ENCODE measurements at regions not wholly inside any gene's neighbourhood (a gene's known extent, or its start where the extent isn't known, plus 50 kb on each side); places are given as distances from the start of the nearest gene placed in this dataset.
A peak's percentile ranks its signal among the peaks of the same experiment; 100 is the strongest.

DNA sequence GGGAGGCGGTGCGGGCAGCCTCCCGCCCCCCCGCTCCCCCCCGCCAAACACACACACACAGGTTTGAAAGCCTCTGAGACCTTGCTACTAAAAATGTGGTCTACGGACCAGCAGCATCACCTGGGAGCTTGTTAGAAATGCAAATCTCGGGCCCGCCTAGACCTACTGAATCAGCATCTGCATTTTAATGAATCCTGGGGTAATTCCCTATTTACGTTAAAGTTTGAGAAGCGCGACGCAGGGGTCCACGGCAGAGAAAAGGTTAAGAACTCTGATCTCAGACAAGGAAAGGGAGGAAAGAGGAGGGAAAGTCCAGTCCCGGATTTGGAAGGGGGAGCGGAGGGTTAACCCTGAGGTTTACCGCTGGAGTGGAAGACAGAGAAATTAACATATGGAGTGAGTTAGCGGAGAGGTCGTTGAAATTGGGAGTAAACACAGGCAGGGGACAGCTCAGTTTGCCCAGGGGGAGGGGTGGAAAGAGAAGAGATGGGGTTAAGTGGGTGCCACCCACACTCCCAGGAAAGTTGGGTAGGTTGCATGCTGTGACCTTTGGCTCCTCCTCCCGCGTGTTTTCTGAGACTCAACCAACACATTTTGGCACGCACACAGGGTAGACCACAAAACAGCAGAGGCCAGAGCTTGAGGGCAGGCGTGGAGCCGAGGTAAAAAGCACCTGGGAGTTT, 483.6 kb downstream of the BCOR start:
- H3K36me3 ChIP-seq (ENCODE audit: control insufficient read depth, insufficient read depth, low read length): no peaks in the 10 kb centered on the region
- peak overlapping the region; percentile 65 for H3K27ac ChIP-seq (ENCODE audit: low read length)

DNA sequence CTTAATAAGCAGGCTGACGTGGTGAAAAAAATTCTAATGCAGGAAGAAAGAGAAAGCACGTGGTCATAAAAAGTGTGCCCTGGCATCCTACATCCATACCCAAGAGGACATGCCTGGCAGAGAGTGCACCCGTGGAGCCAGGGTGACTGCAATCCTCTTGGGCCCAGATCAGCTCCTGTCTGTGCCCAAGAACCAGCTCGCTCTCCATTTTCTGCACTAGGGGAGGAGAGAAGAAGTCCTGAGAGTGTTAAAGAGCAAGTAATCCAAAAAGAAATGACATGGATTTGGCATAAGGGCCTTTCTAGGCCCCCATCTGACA, 483.1 kb downstream of the BCOR start:
- no peaks in the 10 kb centered on the region for H3K27me3 ChIP-seq (ENCODE audit: control insufficient read depth, insufficient read depth, low read length)
- no CpG with 5 or more reads among the region's 4 CpGs for WGBS (ENCODE audit: insufficient coverage, low lambda C conversion rate)
- H3K9me3 ChIP-seq (ENCODE audit: control insufficient read depth, low read depth, low read length): no peaks in the 10 kb centered on the region
- no peak overlapping the region for H3K27ac ChIP-seq (ENCODE audit: low read length)
- no peak overlapping the region for H3K4me3 ChIP-seq (ENCODE audit: low read length)
- DNase-seq: no peak
- peaks cover 10% of the 10 kb centered on the region for H3K4me1 ChIP-seq (ENCODE audit: control insufficient read depth, insufficient read depth, low read length)
- no peaks in the 10 kb centered on the region for H3K36me3 ChIP-seq (ENCODE audit: control insufficient read depth, insufficient read depth, low read length)

More for the DNA sequence above, 483.6 kb downstream of the BCOR start:
- H3K9me3 ChIP-seq (ENCODE audit: control insufficient read depth, low read depth, low read length): no peaks in the 10 kb centered on the region
- H3K4me1 ChIP-seq (ENCODE audit: control insufficient read depth, insufficient read depth, low read length): peaks cover 10% of the 10 kb centered on the region
- peak in 1 of 2 donors; percentile 22 for DNase-seq
- no peaks in the 10 kb centered on the region for H3K27me3 ChIP-seq (ENCODE audit: control insufficient read depth, insufficient read depth, low read length)
- WGBS (ENCODE audit: insufficient coverage, low lambda C conversion rate): 17% methylated on average over 1 of the region's 23 CpGs
- H3K4me3 ChIP-seq (ENCODE audit: low read length): peak overlapping the region; percentile 35

DNA sequence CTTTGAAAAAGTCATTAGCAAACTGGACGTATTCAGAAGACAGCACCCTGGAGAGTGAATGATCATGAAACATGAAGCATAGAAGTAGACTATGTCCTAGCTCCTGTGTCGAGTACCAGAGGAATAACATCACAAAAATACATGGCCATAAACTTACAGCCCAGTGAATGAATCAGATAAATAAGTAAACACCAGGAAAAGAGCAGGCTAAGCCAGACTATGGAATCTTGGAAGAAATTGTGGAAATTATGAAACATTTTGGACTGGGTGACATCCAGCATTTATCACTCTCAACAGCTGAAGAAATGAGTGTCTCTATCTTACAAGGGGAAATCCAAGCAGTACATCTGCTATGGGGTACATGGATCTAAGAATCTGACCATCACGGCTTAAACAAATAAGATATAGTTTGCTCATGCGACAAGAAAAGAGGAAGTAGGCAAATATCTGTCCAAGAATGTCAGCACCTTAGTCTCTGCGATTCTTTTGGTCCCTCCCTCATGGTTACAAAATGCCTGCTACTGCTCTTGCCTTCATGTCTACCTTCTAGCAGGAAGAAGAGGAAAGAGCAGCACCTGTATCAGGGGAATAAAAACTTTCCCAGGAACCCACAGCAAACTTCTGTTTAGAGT, 481.5 kb downstream of the BCOR start:
- no peaks in the 10 kb centered on the region for H3K9me3 ChIP-seq (ENCODE audit: control insufficient read depth, low read depth, low read length)
- no CpG with 5 or more reads among the region's 5 CpGs for WGBS (ENCODE audit: insufficient coverage, low lambda C conversion rate)
- H3K4me3 ChIP-seq (ENCODE audit: low read length): no peak overlapping the region
- H3K27me3 ChIP-seq (ENCODE audit: control insufficient read depth, insufficient read depth, low read length): no peaks in the 10 kb centered on the region
- no peaks in the 10 kb centered on the region for H3K36me3 ChIP-seq (ENCODE audit: control insufficient read depth, insufficient read depth, low read length)
- DNase-seq: no peak
- H3K27ac ChIP-seq (ENCODE audit: low read length): no peak overlapping the region
- peaks cover 10% of the 10 kb centered on the region for H3K4me1 ChIP-seq (ENCODE audit: control insufficient read depth, insufficient read depth, low read length)

DNA sequence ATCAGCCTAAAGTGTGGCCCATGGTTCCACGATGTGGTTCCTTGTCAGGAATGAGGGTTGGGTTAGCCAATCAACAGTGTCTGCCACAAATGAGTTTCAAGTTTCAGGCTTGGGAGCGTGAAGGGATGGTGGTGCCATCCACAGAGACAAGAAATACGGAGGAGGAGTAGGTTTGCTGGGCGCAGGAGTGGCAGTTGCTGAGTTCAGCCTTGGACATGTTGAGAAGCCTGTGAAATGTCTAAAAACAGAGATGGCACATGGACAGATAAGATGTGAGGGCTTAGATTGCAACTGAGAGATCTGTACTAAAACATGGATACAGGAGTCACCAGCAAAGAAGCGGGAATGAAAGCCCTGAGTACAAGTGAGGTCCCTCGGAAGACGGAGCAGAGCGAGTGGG, 481.0 kb downstream of the BCOR start:
- H3K36me3 ChIP-seq (ENCODE audit: control insufficient read depth, insufficient read depth, low read length): no peaks in the 10 kb centered on the region
- H3K27ac ChIP-seq (ENCODE audit: low read length): no peak overlapping the region
- H3K9me3 ChIP-seq (ENCODE audit: control insufficient read depth, low read depth, low read length): no peaks in the 10 kb centered on the region
- WGBS (ENCODE audit: insufficient coverage, low lambda C conversion rate): no CpG with 5 or more reads among the region's 8 CpGs
- DNase-seq: no peak
- H3K27me3 ChIP-seq (ENCODE audit: control insufficient read depth, insufficient read depth, low read length): no peaks in the 10 kb centered on the region
- H3K4me3 ChIP-seq (ENCODE audit: low read length): no peak overlapping the region
- peaks cover 10% of the 10 kb centered on the region for H3K4me1 ChIP-seq (ENCODE audit: control insufficient read depth, insufficient read depth, low read length)

DNA sequence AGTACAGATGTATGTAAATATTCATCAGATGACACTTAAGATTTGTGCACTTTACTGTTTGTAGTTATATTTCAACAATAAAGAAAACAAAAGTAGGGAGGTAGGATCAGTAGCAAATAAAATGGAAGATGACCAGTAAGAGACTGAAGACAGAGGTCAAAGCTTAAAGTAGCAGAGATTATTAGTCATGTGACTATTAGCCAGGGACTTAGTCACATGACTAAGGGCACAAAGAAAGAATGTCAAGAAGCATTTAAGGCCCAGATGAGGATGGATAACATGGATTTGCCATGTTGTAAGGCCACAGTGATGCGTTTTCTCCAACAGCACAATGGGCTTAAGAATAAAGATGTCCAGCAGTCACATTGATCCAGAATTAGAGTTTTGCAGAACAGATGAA, 479.6 kb downstream of the BCOR start:
- no CpG with 5 or more reads among the region's 1 CpG for WGBS (ENCODE audit: insufficient coverage, low lambda C conversion rate)
- DNase-seq: no peak
- no peak overlapping the region for H3K4me3 ChIP-seq (ENCODE audit: low read length)

DNA sequence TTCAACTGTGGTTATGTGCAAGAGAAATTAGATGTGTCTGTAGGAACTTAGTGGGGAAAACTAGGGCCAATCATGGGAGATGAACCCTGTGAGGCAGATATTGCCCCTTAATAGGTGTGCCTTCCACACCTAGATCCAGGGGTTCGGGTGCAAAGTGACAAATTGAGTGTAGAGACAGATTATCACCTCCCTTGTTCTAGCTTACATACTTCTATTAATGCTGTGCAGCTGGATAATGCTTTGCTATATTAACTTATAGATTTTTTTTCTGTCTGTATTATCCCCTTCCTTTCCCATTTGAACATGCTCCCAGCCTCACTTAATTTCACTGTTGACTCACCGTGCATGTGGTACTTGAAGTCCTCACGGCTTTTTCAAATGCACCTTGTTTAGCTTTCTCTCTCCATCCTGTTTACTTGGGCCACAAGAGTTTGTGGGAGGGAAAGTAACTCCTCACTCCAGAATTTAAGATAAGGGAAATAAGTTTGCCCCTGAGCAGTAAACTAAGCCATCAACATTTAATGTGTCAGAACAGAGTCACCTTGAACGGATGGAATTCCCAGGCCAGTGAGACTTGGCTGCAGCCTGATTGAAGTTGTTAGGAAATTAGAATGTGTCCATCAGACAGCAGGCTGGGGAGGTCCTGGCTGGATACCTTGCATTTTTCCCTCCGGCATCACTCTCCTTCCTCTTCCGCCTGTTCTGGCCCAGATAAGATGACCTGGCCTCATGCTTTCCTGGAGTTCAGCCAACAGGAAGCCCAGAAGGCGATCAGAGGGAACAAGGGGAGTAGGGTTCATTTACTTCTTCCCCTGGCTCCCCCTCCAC, 478.4 kb downstream of the BCOR start:
- no peaks in the 10 kb centered on the region for H3K27me3 ChIP-seq (ENCODE audit: control insufficient read depth, insufficient read depth, low read length)
- WGBS (ENCODE audit: insufficient coverage, low lambda C conversion rate): no CpG with 5 or more reads among the region's 7 CpGs
- no peak overlapping the region for H3K27ac ChIP-seq (ENCODE audit: low read length)
- no peak overlapping the region for H3K4me3 ChIP-seq (ENCODE audit: low read length)
- H3K36me3 ChIP-seq (ENCODE audit: control insufficient read depth, insufficient read depth, low read length): no peaks in the 10 kb centered on the region
- no peaks in the 10 kb centered on the region for H3K9me3 ChIP-seq (ENCODE audit: control insufficient read depth, low read depth, low read length)
- peaks cover 5% of the 10 kb centered on the region for H3K4me1 ChIP-seq (ENCODE audit: control insufficient read depth, insufficient read depth, low read length)
- DNase-seq: peak in 1 of 2 donors; percentile 23

More for the DNA sequence above, 479.6 kb downstream of the BCOR start:
- H3K36me3 ChIP-seq (ENCODE audit: control insufficient read depth, insufficient read depth, low read length): no peaks in the 10 kb centered on the region
- no peak overlapping the region for H3K27ac ChIP-seq (ENCODE audit: low read length)
- no peaks in the 10 kb centered on the region for H3K9me3 ChIP-seq (ENCODE audit: control insufficient read depth, low read depth, low read length)
- H3K27me3 ChIP-seq (ENCODE audit: control insufficient read depth, insufficient read depth, low read length): no peaks in the 10 kb centered on the region
- H3K4me1 ChIP-seq (ENCODE audit: control insufficient read depth, insufficient read depth, low read length): peaks cover 10% of the 10 kb centered on the region

DNA sequence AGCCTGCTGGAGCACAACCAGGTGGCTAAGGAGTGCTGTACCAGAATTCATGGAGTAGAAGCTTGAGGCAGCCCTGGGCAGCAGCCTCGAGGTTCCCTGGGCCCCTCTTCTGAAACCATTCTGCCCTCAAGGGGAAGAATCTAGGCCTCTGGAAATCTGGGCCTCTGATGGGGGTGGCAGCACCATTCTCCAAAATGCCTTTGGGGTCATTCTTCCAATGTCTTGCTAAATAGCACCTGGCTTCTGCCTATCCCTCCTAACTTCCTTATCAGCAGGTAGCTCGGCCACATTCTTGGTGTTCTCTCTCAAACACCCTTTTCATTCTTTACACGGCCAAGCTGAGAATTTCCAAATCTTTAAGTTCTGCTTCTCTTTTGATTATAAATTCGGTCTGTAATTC, 473.6 kb downstream of the BCOR start:
- DNase-seq: no peak
- no CpG with 5 or more reads among the region's 4 CpGs for WGBS (ENCODE audit: insufficient coverage, low lambda C conversion rate)

DNA sequence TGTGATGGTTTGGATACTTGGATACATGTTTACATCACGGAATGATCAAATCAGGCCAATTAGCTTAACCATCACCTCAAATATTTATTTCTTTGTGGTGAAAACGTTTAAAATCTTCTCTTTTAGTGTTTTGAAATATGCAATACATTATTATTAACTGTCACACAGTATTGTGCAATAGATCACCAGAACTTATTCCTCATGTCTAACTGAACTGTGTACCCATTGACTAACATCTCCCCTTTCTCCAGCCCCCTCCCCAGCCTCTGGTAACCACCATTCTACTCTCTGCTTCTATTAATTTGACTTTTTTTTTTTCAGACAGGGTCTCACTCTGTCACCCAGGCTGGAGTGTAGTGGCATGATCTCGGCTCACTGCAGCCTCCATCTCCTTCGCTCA, 471.9 kb downstream of the BCOR start:
- no peak overlapping the region for H3K27ac ChIP-seq (ENCODE audit: low read length)
- WGBS (ENCODE audit: insufficient coverage, low lambda C conversion rate): no CpG with 5 or more reads among the region's 4 CpGs

More for the DNA sequence above, 473.6 kb downstream of the BCOR start:
- no peaks in the 10 kb centered on the region for H3K9me3 ChIP-seq (ENCODE audit: control insufficient read depth, low read depth, low read length)
- no peaks in the 10 kb centered on the region for H3K27me3 ChIP-seq (ENCODE audit: control insufficient read depth, insufficient read depth, low read length)
- H3K27ac ChIP-seq (ENCODE audit: low read length): no peak overlapping the region
- no peaks in the 10 kb centered on the region for H3K36me3 ChIP-seq (ENCODE audit: control insufficient read depth, insufficient read depth, low read length)
- no peak overlapping the region for H3K4me3 ChIP-seq (ENCODE audit: low read length)
- H3K4me1 ChIP-seq (ENCODE audit: control insufficient read depth, insufficient read depth, low read length): no peaks in the 10 kb centered on the region

DNA sequence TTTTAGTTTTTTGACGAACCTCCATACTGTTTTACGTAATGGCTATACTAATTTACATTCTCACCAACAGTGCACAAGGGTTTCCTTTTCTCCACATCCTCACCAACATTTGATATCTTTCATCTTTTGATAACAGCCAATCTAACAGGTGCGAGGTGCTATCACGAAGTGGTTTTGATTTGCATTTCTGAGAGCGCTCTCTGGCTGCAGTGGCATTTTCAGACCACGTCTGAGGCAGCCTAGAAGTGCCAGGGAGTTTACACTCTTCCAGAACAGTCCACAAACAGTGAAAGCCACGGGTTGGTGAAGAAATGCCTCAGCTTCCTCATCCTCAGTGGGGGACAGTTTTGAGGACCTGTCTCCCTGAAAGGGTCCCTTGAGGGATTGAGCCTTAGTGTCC, 471.0 kb downstream of the BCOR start:
- no peak overlapping the region for H3K27ac ChIP-seq (ENCODE audit: low read length)
- H3K4me3 ChIP-seq (ENCODE audit: low read length): no peak overlapping the region
- DNase-seq: no peak
- no peaks in the 10 kb centered on the region for H3K36me3 ChIP-seq (ENCODE audit: control insufficient read depth, insufficient read depth, low read length)
- WGBS (ENCODE audit: insufficient coverage, low lambda C conversion rate): no CpG with 5 or more reads among the region's 7 CpGs
- H3K4me1 ChIP-seq (ENCODE audit: control insufficient read depth, insufficient read depth, low read length): no peaks in the 10 kb centered on the region
- H3K27me3 ChIP-seq (ENCODE audit: control insufficient read depth, insufficient read depth, low read length): no peaks in the 10 kb centered on the region
- H3K9me3 ChIP-seq (ENCODE audit: control insufficient read depth, low read depth, low read length): no peaks in the 10 kb centered on the region

More for the DNA sequence above, 471.9 kb downstream of the BCOR start:
- no peak for DNase-seq
- H3K4me1 ChIP-seq (ENCODE audit: control insufficient read depth, insufficient read depth, low read length): no peaks in the 10 kb centered on the region
- no peaks in the 10 kb centered on the region for H3K27me3 ChIP-seq (ENCODE audit: control insufficient read depth, insufficient read depth, low read length)
- no peak overlapping the region for H3K4me3 ChIP-seq (ENCODE audit: low read length)
- H3K36me3 ChIP-seq (ENCODE audit: control insufficient read depth, insufficient read depth, low read length): no peaks in the 10 kb centered on the region
- no peaks in the 10 kb centered on the region for H3K9me3 ChIP-seq (ENCODE audit: control insufficient read depth, low read depth, low read length)

DNA sequence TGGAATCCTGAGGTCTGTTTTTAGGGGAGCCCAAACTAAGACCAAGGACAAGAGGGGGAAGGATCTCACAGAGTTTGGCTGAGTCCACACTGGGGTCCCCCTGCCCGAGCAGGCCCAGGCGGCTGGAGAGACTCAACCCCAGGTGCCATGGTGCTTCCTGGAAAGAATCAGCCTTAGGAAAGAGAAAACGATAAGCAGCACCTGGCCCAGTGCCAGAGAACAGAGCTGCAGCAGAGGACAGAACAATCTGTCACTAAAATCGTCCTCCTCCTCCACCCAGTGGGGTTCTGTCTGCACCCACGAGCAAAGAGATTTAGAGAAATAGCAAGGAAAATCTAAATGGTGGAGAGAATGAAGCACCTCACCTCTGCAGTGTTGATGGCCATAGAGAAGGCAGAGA, 470.5 kb downstream of the BCOR start:
- Histone ChIP-seq H3K27me3 (ENCODE audit: control insufficient read depth, insufficient read depth, low read length) (no peaks in the 10 kb centered on the region), H3K4me1 (ENCODE audit: control insufficient read depth, insufficient read depth, low read length) (no peaks in the 10 kb centered on the region), H3K4me3 (ENCODE audit: low read length) (no peak overlapping the region), H3K27ac (ENCODE audit: low read length) (no peak overlapping the region), H3K36me3 (ENCODE audit: control insufficient read depth, insufficient read depth, low read length) (no peaks in the 10 kb centered on the region), H3K9me3 (ENCODE audit: control insufficient read depth, low read depth, low read length) (no peaks in the 10 kb centered on the region)
- WGBS (ENCODE audit: insufficient coverage, low lambda C conversion rate): no CpG with 5 or more reads among the region's 5 CpGs
- no peak for DNase-seq
